ENCODE measurements at regions not wholly inside any gene's neighbourhood (a gene's known extent, or its start where the extent isn't known, plus 50 kb on each side); places are given as distances from the start of the nearest gene placed in this dataset.
"Not testable (repeated sequence)": the region's sequence is repeated elsewhere in the genome, so short reads cannot be mapped to it uniquely, and the experiment has no call there.

- DNase-seq, result no peak
Observed at GRCh38 chr7:42677751-42678699, 233.8 kb downstream of the C7orf25 start.

DNA sequence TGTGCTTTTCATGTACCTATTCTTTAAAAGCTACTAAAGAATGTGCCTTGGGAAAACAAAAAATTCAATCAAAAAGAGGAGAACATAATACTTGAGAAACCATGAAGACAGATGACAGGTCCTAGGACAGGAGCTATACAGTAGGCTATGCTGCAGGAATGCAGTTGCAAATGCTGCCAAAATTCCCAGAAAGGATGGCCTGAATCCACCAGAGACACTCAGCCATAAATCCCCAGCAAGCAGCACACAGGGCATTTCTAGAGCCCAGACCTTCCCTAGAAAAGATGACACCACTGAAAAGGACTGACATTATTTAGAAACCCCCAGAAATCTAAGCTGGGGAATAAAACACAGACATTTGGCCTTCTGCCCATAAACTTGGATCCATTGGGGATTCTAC, 237.3 kb downstream of the C7orf25 start:
- DNase-seq, result no peak

- DNase-seq, result no peak
Observed at GRCh38 chr7:42673951-42674350, 237.9 kb downstream of the C7orf25 start.

DNA sequence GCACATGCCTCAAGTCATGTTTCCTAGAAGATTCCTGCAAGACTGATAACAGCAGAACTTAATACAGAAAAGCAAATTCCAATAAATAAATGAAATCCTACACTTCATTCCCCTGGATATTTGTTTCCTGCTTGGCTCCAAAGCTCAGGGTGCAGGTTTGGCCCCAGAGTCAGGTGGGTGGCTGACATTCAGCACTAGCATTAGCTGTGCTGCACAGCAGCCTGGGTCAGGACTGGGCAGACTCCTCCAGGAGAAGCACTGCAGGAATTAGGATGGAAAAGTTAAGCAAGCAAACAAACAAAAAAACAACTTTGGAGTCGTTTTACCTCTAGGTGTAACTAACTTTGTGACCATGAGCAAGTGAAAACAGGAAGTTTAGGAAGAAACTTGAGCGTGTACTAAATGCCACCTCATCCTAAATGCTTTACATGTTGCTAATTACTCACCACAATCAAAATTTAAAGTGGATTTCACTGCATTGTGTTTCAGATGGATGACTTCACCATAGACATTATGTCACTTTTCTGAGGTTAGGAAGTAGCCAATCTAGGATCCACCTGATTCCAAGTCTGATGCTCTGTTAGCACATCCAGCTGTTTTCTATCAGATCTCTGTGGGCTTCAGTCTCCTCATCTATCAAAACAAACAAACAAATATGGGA, 239.4 kb downstream of the C7orf25 start:
- DNase-seq, result no peak

- no peak for DNase-seq
Observed at GRCh38 chr7:42671627-42672026, 240.2 kb downstream of the C7orf25 start.

DNA sequence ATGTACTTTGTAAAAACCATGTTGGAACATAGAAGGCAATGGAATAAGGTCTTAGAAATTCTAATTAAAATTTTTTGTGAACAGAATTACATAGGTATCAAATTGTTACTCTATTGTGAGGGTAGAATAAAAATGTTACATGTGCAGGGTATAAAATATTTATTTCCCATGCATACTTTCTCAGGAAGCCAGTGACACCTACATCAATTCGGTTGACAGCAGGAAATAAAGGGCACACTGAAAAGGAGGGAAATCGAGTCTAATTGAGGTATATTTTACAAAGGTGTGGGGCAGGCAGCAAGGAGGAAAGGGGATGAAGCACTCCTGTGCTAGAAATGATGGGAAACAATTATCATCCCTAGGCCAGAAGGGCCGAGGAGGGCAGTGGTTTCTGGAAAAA, 244.9 kb downstream of the C7orf25 start:
- DNase-seq, result no peak

- no peak for DNase-seq
Observed at GRCh38 chr7:42662862-42663261, 249.0 kb downstream of the C7orf25 start.

- DNase-seq, result no peak
Observed at GRCh38 chr7:42661312-42661711, 250.6 kb downstream of the C7orf25 start.

DNA sequence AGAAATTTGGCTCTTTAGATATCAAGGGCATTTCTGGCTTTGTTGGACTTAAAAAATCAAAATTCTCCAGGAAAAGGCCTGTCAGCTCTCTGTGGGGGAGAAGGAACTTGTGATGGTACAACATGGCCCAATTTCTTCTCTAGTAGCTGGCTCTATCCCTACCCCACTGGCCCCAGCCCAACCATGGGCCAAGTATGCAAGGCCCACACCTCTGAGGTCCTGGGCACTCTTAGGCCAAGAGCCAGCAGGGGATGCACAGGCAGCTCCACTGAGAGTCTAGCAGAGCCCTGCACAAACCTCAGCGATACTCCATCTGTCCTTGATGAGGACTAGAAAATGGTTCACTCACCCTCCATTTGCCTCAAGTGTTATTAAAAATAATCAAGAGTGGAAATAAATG, 261.2 kb downstream of the C7orf25 start:
- DNase-seq, result no peak

DNA sequence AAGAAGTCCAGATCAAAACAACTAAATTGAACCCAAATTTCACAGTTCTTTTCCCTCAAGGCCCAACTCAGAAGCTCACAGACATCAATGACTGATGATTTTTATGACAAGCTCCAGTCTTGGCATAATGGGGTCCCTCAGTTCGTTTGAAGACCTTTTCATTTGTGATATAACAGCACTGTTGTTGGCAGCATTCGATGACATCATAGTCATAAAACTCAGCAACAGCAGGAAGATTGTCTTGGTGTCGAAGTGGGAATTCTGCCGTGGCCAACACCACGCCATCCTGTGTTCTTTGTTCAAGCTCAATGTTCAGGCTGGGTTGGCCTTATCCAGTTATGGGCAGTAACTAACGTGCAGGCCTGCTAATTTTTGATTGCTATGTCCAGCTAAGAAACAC, 261.7 kb downstream of the C7orf25 start:
- DNase-seq, result no peak

GRCh38 chr7:42645906-42646305, 266.0 kb downstream of the C7orf25 start:
- DNase-seq, result no peak

DNA sequence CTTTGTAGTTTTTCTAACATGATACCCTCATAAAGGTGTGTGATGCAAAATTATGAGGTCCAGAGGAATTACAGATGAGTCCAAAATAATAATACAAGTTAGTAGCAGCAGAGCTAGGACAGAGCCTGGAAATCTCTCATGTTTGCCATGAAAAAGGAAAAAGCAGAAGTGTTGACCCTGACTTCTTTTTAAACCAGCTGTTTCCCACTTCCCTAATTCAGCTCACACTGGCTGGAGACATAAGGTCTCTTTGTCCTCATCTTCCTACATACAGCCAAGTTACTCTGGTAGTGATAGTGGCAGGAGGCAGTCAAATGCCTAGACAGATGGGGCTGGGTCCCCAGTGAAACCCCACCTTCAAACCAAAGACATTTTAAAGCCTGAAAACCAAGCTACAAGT, 269.2 kb downstream of the C7orf25 start:
- DNase-seq, result no peak

DNA sequence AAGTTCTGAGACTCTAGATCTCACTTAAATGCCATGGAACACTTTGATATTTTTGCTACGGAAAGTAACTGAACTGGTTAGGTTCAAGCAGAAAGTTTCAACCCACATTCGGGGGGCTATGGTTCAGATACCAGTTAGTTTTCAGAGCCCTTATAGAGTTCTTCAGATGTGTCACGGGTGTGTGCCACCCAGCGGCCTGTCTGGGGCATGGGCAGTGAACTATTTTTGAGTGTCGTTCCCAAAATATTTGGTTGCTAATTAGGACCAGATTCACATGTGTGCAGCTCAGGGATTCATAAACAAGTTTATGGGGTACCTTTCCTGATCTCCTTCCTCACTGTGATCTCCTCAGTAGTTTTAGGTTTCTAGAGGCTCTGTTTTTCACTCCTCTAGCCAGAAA, 271.9 kb downstream of the C7orf25 start:
- DNase-seq, result no peak

DNA sequence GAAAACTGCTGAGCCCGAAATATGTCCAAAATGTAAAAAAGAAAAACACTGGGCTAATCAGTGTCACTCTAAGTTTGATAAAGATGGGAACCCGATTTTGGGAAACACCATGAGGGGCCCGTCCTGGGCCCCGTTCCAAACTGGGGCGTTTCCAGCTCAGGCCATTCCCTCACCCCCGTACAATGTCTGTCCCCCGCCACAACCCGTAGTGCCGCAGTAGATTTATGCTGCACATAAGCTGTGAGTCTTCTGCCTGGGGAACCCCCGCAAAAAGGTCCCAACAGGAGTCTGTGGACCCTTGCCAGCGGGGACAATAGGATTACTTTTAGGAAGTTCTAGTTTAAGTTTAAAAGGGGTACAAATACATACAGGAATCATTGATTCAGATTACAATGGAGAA, 275.5 kb downstream of the C7orf25 start:
- DNase-seq, result not testable (repeated sequence)

DNA sequence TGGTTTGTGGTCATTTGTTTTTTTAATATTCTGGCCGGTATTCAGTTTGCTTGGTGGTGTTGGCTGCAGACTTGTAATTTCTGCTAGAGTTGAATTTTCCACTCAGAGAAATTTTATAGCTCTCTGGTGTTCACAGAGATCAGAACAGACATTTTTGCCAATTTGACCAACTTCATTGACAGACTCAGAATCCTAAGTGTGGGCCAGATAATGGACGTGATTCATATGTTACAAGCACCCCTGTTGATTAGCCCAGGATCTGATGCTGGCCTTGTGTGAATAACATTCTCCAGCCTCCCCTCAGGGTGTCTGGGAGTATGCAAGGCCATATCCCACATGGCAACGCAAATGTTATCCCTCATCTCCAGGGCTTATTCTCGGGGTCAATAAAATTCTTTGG, 283.8 kb downstream of the C7orf25 start:
- DNase-seq, result no peak

GRCh38 chr7:42627626-42628025, 284.2 kb downstream of the C7orf25 start:
- no peak for DNase-seq

GRCh38 chr7:42627101-42627500, 284.8 kb downstream of the C7orf25 start:
- DNase-seq, result no peak

- no peak for DNase-seq
Observed at GRCh38 chr7:42625421-42625820, 286.4 kb downstream of the C7orf25 start.

GRCh38 chr7:42624471-42624870, 287.4 kb downstream of the C7orf25 start:
- no peak for DNase-seq

DNA sequence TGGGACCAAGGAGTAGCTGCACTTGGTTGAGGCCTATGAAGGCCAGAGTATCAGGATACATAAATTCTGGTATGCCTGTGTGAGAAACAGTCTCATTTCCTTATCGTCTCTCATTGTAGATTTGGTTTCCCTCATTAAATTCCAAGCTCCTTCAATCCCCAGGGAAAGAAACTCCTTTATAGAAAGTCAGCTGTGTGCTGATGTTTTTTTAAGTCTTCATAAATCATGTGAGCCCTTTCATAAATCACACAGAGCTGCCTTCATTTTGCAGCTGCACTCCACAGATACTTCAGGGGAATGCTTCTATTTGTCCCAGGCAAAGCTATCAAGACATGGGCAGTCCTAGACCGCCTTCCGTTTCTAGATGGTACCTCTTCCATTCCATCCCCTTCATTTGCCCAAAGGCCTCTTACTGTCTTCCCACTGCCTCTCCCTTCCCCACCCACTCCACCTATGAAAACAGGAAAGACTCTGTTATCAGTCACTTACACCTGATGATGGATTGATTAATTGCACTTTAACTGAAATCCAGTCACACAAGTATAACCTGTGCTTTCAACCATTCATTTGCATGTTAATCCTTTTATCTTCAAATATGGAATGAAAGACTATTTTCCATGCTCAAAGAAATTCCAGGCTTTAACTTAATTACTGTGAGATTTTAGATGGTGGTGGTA, 290.2 kb downstream of the C7orf25 start:
- DNase-seq, result no peak

DNA sequence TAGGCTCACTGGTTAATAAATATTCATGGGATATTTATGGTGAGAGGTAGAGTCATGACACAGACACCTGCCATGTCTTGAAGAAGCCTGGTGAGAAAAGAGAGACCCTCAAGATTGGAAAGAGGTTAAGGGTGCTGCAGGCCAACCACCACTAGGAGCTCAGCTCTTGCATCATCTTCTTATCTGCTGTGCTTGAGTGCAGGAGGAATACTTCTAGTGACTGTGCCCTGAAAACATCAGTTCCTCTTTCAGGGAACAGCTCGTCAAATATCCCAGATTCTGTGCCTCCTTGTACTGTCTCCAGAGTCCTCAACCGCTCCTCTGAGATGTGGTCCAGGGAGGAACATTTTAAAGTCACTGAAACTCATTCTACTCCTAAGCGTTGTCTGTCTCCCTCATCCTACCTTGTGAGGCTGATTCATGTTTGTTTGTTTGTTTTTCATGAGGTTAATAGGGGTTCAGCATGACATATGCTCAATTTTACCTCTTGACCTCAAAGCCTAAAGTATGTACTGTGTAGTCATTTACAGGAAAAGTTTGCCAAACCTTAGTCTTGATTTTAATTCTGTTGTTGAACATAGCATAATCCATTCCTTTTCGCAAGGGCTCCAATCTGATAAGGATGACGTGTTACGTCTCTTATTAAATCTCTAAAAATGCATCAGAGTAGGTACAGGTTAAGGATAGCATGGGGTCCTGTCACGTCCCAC, 293.1 kb downstream of the C7orf25 start:
- no peak for DNase-seq

DNA sequence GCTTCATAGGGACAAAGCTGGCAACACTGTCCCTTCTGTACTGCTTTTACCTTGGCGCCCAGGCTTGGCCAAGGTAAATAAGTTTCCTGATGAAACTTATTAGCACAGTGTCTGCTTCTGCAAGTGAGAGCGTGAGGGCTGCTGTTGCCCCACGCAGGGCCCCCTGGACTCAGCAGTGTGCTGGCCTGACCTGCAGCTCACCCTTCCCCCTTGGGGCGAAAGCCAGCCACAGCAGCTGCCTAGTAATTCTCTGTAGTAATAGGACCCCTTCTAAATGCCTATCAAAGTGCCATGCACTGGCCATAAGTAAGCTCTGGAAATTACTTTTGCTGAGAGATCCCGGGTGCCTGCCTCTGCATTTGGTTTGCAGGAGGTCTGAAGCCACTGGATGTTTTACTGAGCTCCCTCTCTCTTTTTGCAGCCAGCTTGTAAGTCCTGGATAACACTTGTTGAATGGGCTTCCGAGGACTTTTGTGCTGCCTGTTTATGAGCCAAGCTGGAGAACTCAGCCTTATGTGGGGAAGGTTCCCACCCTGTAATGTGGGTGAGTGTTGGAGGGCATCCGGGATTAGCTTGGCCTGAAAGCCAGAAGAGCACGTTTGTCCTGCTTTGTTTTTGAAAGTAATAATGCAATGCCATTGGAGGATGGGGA, 293.9 kb downstream of the C7orf25 start:
- no peak for DNase-seq
